SK-N-MC (cell line): ENCODE measurements at regions not wholly inside any gene's neighbourhood (a gene's known extent, or its start where the extent isn't known, plus 50 kb on each side); places are given as distances from the start of the nearest gene placed in this dataset.

Experiments
- EZH2 ChIP-seq: fragments of 200-600 bp; sonication (generic); IDR thresholded peaks from one replicate; pipeline ENCODE4 v1.6.1; 2017; ENCODE audit warnings: antibody characterized with exemption
- POLR2AphosphoS5 ChIP-seq: IDR thresholded peaks from 2 replicates; pipeline ENCODE4 v1.6.1; 2012; ENCODE audit warnings: mild to moderate bottlenecking, low read depth, low read length, borderline replicate concordance

DNA sequence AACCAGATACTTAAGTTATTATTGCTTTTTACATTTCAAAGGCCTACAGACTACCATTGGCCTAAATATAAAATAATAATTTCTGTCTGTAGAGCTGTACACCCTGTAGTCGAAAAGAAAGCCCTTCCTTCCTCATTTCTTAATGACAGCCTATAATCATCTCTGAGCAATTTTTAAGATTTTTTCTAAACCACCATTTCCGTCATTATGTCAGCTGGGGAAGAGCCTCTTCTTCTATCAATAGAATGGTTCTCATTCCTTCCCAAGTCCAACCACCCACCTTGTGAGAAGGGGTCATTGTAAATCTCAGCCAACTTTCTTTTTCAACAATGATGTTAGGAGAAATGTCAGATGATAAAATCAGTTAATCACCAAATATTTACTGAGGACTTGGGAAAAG is 91.8 kb downstream of the PLEKHG1 start:
- TF ChIP-seq POLR2AphosphoS5: no peak
- TF ChIP-seq EZH2: no peak
